Progenitor cell of endocrine pancreas (in vitro differentiated cells): ENCODE measurements at regions not wholly inside any gene's neighbourhood (a gene's known extent, or its start where the extent isn't known, plus 50 kb on each side); places are given as distances from the start of the nearest gene placed in this dataset.
"Not testable (repeated sequence)": the region's sequence is repeated elsewhere in the genome, so short reads cannot be mapped to it uniquely, and the experiment has no call there.

ENCODE experiments used
- DNase-seq: peaks from one replicate; pipeline ENCODE4 v3.0.0; 2021; ENCODE audit warnings: low spot score; ENCODE audit not compliant: unreplicated experiment
- H3K27ac Mint-ChIP-seq: 2 replicates; pipeline ENCODE4 v1.8.0; 2021; ENCODE audit warnings: mild to moderate bottlenecking, moderate library complexity, mixed read lengths
- H3K27me3 Mint-ChIP-seq: 2 replicates; pipeline ENCODE4 v1.8.0; 2021; ENCODE audit warnings: mixed read lengths
- H3K36me3 Mint-ChIP-seq: 2 replicates; pipeline ENCODE4 v1.8.0; 2022; ENCODE audit warnings: mixed read lengths; ENCODE audit not compliant: insufficient read depth
- H3K4me1 Mint-ChIP-seq: 2 replicates; pipeline ENCODE4 v1.8.0; 2021; ENCODE audit warnings: low read depth, mixed read lengths
- H3K4me3 Mint-ChIP-seq: 2 replicates; pipeline ENCODE4 v1.8.0; 2021; ENCODE audit warnings: low read depth, mild to moderate bottlenecking, moderate library complexity, mixed read lengths
- H3K9me3 Mint-ChIP-seq: 2 replicates; pipeline ENCODE4 v1.8.0; 2021; ENCODE audit warnings: low read depth, mixed read lengths
- TF ChIP-seq, protein P1 (sequence below): fragments of 200-600 bp; sonication (generic); IDR thresholded peaks from one replicate; pipeline ENCODE4 v1.5.0; 2021; ENCODE audit warnings: antibody characterized with exemption, mild to moderate bottlenecking; ENCODE audit not compliant: unreplicated experiment

DNA sequence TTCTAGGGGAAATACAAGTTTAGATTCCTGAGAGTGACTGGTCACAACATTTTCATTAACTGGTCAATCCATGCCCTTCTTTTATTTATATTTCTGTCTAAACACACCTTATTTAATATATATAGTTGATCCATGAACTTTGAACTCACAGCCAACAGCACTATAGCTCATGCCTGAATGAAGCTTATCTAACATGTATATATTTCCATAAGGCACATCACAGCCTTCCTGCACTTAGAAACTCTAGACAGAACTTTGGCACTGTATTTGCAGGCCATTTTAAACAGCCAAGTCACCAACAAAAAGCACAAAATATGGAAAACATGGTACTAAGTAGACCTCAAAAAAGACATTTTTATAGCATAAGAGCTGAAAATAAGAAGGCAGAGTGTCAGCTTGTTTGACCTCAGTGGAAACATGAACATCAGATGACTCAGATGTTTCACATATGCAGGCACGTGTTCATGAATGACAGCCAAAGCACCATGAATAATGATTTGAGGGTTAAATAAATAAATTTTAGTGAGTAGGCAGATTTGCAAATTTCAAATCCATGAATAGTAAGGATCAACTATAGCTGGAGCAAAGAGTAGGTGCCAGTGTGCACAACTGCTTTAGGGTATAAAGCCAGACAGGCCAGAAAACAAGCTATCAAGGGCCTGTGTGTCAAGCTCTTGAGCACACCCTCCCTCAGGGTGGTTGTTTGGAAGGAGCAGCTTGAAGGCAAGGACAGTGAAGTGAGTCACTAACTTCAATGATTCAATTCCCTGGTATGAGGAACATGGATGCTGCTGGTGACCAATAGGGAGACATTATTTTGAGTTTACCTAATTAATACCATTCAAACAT is 88.9 kb upstream of the NT5E start:
- no peak for DNase-seq
- peaks cover 4% of the 10 kb centered on the region for H3K27me3 Mint-ChIP-seq
- peaks cover 3% of the 10 kb centered on the region for H3K9me3 Mint-ChIP-seq
- peaks cover under 1% of the 10 kb centered on the region for H3K4me1 Mint-ChIP-seq
- no peak overlapping the region for H3K27ac Mint-ChIP-seq
- no peaks in the 10 kb centered on the region for H3K36me3 Mint-ChIP-seq
- H3K4me3 Mint-ChIP-seq: no peak overlapping the region
- TF ChIP-seq, protein P1, sequence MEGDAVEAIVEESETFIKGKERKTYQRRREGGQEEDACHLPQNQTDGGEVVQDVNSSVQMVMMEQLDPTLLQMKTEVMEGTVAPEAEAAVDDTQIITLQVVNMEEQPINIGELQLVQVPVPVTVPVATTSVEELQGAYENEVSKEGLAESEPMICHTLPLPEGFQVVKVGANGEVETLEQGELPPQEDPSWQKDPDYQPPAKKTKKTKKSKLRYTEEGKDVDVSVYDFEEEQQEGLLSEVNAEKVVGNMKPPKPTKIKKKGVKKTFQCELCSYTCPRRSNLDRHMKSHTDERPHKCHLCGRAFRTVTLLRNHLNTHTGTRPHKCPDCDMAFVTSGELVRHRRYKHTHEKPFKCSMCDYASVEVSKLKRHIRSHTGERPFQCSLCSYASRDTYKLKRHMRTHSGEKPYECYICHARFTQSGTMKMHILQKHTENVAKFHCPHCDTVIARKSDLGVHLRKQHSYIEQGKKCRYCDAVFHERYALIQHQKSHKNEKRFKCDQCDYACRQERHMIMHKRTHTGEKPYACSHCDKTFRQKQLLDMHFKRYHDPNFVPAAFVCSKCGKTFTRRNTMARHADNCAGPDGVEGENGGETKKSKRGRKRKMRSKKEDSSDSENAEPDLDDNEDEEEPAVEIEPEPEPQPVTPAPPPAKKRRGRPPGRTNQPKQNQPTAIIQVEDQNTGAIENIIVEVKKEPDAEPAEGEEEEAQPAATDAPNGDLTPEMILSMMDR: no peak

DNA sequence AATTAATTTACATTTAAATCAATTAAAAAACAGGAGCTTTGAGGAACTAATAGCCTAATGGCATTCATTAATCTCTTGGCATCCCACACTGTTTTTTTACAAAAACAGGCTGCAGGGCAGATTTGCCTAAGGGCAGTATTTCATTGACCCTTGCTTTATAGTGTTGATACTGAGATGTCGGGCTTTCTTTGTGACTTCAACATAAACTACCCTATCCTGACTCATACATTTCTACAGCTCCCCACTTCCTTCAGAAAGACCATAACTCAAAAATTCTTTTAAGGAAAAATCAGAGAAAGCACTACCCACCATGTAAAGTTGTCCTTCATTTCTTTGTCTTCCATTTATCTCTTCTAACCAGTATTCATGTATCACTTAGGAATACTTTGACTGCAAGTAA is 92.2 kb upstream of the NT5E start:
- TF ChIP-seq, protein P1: no peak
- Mint-ChIP-seq H3K27ac (no peak overlapping the region), H3K27me3 (peaks cover 4% of the 10 kb centered on the region), H3K4me3 (no peak overlapping the region), H3K36me3 (no peaks in the 10 kb centered on the region), H3K4me1 (peaks cover 9% of the 10 kb centered on the region), H3K9me3 (peaks cover 3% of the 10 kb centered on the region)
- no peak for DNase-seq

DNA sequence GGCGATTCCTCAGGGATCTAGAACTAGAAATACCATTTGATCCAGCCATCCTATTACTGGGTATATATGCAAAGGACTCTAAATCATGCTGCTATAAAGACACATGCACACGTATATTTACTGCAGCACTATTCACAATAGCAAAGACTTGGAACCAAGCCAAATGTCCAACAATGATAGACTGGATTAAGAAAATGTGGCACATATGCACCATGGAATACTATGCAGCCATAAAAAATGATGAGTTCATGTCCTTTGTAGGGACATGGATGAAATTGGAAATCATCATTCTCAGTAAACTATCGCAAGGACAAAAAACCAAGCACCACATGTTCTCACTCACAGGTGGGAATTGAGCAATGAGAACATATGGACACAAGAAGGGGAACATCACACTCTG is 93.1 kb upstream of the NT5E start:
- H3K36me3 Mint-ChIP-seq, DNase-seq, H3K9me3 Mint-ChIP-seq, H3K27me3 Mint-ChIP-seq, H3K27ac Mint-ChIP-seq, H3K4me3 Mint-ChIP-seq, H3K4me1 Mint-ChIP-seq: not testable (repeated sequence)

DNA sequence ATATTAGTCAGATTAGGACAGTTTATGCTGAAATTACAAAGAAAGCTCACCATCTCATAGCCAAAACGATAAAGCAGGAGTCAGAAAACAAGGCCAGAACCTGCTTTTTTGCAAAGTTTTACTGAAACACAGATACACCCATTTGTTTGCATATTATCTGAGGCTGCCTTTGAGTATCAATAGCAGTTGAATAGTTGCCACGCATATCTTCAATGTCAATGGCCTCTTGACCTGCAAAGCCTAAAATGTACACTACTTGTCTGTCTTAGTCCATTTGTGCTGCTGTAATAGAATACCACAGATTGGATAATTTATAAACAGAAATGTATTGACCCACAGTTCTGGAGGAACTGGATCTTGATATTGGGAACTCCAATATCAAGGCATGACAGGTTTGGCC is 94.1 kb upstream of the NT5E start:
- peaks cover 3% of the 10 kb centered on the region for H3K9me3 Mint-ChIP-seq
- H3K36me3 Mint-ChIP-seq: no peaks in the 10 kb centered on the region
- TF ChIP-seq, protein P1: no peak

DNA sequence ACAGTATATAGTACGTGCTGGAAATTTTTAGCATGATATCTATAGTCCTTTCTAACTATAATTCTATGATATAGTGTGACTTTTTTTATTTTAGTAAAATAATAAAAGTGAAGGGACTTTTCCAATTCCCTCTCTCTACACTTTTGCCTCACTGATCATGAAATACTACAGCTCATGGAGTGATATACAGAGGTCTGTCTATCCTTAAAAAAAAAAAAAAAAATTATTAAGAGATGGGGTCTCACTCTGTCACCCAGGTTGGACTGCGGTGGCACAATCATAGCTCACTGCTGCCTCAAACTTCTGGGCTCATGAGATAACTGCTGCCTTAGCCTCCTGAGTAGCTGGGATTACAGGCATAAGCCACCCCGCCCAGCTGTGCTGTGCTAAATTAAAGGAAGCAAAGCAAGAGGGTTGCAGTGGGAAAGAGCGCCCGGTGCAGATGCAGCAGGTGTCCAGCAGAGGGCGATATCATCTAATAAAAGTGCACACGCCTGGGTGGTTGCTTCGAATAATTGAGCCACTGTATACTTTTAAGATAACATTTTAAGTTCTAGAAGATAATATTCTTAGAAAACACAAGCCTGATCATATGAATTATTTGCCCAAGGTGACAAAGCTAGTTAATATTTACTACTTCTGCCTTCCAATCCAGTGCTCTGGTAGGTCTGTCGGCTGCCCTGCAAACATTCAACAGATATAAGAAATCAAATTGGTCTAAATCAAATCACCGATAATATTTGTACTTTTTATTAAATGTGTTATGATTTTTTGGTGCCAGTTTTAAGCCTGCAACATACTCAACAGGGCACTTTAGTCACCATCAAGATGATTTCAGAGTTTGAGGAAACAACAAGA is 94.9 kb upstream of the NT5E start:
- peak; percentile 62 for DNase-seq
- TF ChIP-seq, protein P1: peak; percentile 100
- H3K4me1 Mint-ChIP-seq: peaks cover 9% of the 10 kb centered on the region
- H3K9me3 Mint-ChIP-seq: peaks cover 3% of the 10 kb centered on the region
- H3K27me3 Mint-ChIP-seq: peaks cover 4% of the 10 kb centered on the region
- no peak overlapping the region for H3K27ac Mint-ChIP-seq
- H3K36me3 Mint-ChIP-seq: no peaks in the 10 kb centered on the region
- no peak overlapping the region for H3K4me3 Mint-ChIP-seq

More for the DNA sequence above, 94.1 kb upstream of the NT5E start:
- no peak for DNase-seq
- Mint-ChIP-seq H3K4me3 (no peak overlapping the region), H3K4me1 (peaks cover 9% of the 10 kb centered on the region), H3K27me3 (peaks cover 4% of the 10 kb centered on the region), H3K27ac (no peak overlapping the region)
